DMS114 treated with DMSO at 0.1 percent for 48 hours (cell line): ENCODE measurements at regions not wholly inside any gene's neighbourhood (a gene's known extent, or its start where the extent isn't known, plus 50 kb on each side); places are given as distances from the start of the nearest gene placed in this dataset.

Source experiments
- DNase-seq: peaks from one replicate; lab custom pipeline; 2025; ENCODE audit not compliant: unreplicated experiment; lab: John Stamatoyannopoulos, UW

- DNase-seq = peak; percentile 33
Observed at GRCh38 chrX:30504309-30504708, 73.3 kb downstream of the TASL start.

- DNase-seq = no peak
Observed at GRCh38 chrX:30495468-30495867, 82.1 kb downstream of the TASL start.

GRCh38 chrX:30493348-30493747 lies 84.2 kb downstream of the TASL start:
- DNase-seq = no peak

- no peak for DNase-seq
Observed at GRCh38 chrX:30489323-30489722, 88.2 kb downstream of the TASL start.

GRCh38 chrX:30488092-30488491 lies 89.5 kb downstream of the TASL start:
- peak; percentile 1 for DNase-seq

GRCh38 chrX:30483996-30484395 lies 93.6 kb downstream of the TASL start:
- DNase-seq = no peak

GRCh38 chrX:30468471-30468870 lies 109.1 kb downstream of the TASL start:
- no peak for DNase-seq
